CD4-positive, alpha-beta T cell (primary cell): ENCODE measurements at regions not wholly inside any gene's neighbourhood (a gene's known extent, or its start where the extent isn't known, plus 50 kb on each side); places are given as distances from the start of the nearest gene placed in this dataset.
A peak's percentile ranks its signal among the peaks of the same experiment; 100 is the strongest.

Source experiments
- ATAC-seq: fragments of 200-7000 bp; cut with Tn5 transposase; one replicate; pipeline ENCODE4 v1.10.0; 2022; ENCODE audit warnings: mild to moderate bottlenecking; ENCODE audit not compliant: poor library complexity
- CTCF ChIA-PET: fragments of 350-600 bp; sonication (Branson Sonifier 250); formaldehyde crosslinking; loops from one replicate; lab custom pipeline; 2021; ENCODE audit warnings: antibody characterized with exemption, inconsistent platforms; lab: Charles Lee
- POLR2A ChIA-PET: fragments of 350-600 bp; sonication (Branson Sonifier 250); formaldehyde crosslinking; loops from one replicate; lab custom pipeline; 2021; ENCODE audit warnings: antibody characterized with exemption, inconsistent platforms; lab: Charles Lee
- DNase-seq, 14 experiments: peaks; one replicate each; pipeline ENCODE4 v3.0.0-alpha.2; 2013 to 2020; ENCODE audit warnings: mixed read lengths in 2 of 14
- H3K27ac ChIP-seq, 2 donors: one replicate each; pipeline versions ENCODE4 v1.5.1 to v1.7.0; 2013; ENCODE audit warnings: low read length in 2 of 2, low read depth in 1 of 2, mild to moderate bottlenecking in 1 of 2
- H3K27me3 ChIP-seq, 2 experiments: 1 replicate in 1 of 2; 2 replicates in 1 of 2; pipeline versions ENCODE4 v1.6.1 to v1.7.0; 2013; ENCODE audit warnings: low read length in 2 of 2, control low read depth in 1 of 2, mild to moderate bottlenecking in 1 of 2, moderate library complexity in 1 of 2; ENCODE audit not compliant: insufficient read depth in 2 of 2, control insufficient read depth in 1 of 2
- H3K36me3 ChIP-seq: one replicate; pipeline ENCODE4 v1.6.1; 2013; ENCODE audit warnings: low read length, control low read depth; ENCODE audit not compliant: insufficient read depth
- H3K4me1 ChIP-seq: one replicate; pipeline ENCODE4 v1.6.1; 2013; ENCODE audit warnings: low read length, control low read depth; ENCODE audit not compliant: insufficient read depth
- H3K4me3 ChIP-seq: one replicate; pipeline ENCODE4 v1.5.1; 2013; ENCODE audit warnings: mild to moderate bottlenecking, low read length, moderate library complexity
- H3K9me3 ChIP-seq, 2 experiments: 1 replicate in 1 of 2; 2 replicates in 1 of 2; pipeline versions ENCODE4 v1.6.1 to v1.7.0; 2013; ENCODE audit warnings: low read length in 2 of 2, mild to moderate bottlenecking in 2 of 2, control low read depth in 1 of 2, moderate library complexity in 1 of 2; ENCODE audit not compliant: control insufficient read depth in 1 of 2, insufficient read depth in 1 of 2
- H3K27ac Mint-ChIP-seq: one replicate; pipeline ENCODE4 v1.8.0; 2020; ENCODE audit warnings: mixed read lengths
- H3K27me3 Mint-ChIP-seq: one replicate; pipeline ENCODE4 v1.8.0; 2021; ENCODE audit warnings: mixed read lengths
- H3K36me3 Mint-ChIP-seq: one replicate; pipeline ENCODE4 v1.8.0; 2021; ENCODE audit warnings: low read depth, mixed read lengths
- H3K4me1 Mint-ChIP-seq: one replicate; pipeline ENCODE4 v1.8.0; 2021; ENCODE audit warnings: low read depth, mixed read lengths
- H3K4me3 Mint-ChIP-seq: one replicate; pipeline ENCODE4 v1.8.0; 2020; ENCODE audit warnings: mild to moderate bottlenecking, mixed read lengths
- H3K9me3 Mint-ChIP-seq: one replicate; pipeline ENCODE4 v1.8.0; 2020; ENCODE audit warnings: mixed read lengths
- CTCF ChIP-seq: fragments of 200-600 bp; IDR thresholded peaks from one replicate; pipeline ENCODE4 v1.8.0; 2022; ENCODE audit warnings: antibody characterized with exemption, mild to moderate bottlenecking
- intact Hi-C, 2 experiments: fragments of 100-400 bp; cut with DNase I in 1 of 2; cut with micrococcal nuclease in 1 of 2; formaldehyde crosslinking; loops; one replicate each; pipeline versions ENCODE4 v1.15.1 to v1.9.0; 2023 to 2025; cut with DNase I, micrococcal nuclease

GRCh38 chr15:31214158-31214863 is 112.3 kb upstream of the KLF13 start:
- Histone ChIP-seq H3K36me3 (no peaks in the 10 kb centered on the region), H3K27me3 (no peaks in the 10 kb centered on the region), H3K27ac (peak overlapping the region in 1 of 2 donors; percentile 55), H3K9me3 (no peaks in the 10 kb centered on the region), H3K4me1 (peaks cover 32% of the 10 kb centered on the region), H3K4me3 (no peak overlapping the region)
- peak in 5 of 14 experiments; percentile 19 to 55 (median 43) for DNase-seq
- no peaks in the 10 kb centered on the region for H3K36me3 Mint-ChIP-seq
- peak overlapping the region; percentile 87 for H3K4me3 Mint-ChIP-seq
- intact Hi-C loops = loop anchor here (2.0 to 10.0 kb wide), 3 partner anchors 60 to 110 kb away; partner anchors contain the start of gene KLF13 (in 1 of the 2)
- CTCF ChIA-PET = interaction anchor here (0.9 to 2.7 kb wide), 10 partner anchors 8 to 276 kb away, joined by 3 to 19 read pairs (median 6); no protein-coding TSS in a partner anchor
- no peaks in the 10 kb centered on the region for H3K9me3 Mint-ChIP-seq
- peak; percentile 41 for ATAC-seq
- H3K27ac Mint-ChIP-seq = peak overlapping the region; percentile 94
- no peaks in the 10 kb centered on the region for H3K27me3 Mint-ChIP-seq
- TF ChIP-seq CTCF = no peak
- POLR2A ChIA-PET = interaction anchor here (0.6 to 2.1 kb wide), 16 partner anchors 26 to 274 kb away, joined by 3 to 61 read pairs (median 5); partner anchors contain the start of gene KLF13
- peaks cover 45% of the 10 kb centered on the region for H3K4me1 Mint-ChIP-seq

GRCh38 chr15:31214864-31215489 is 111.7 kb upstream of the KLF13 start:
- H3K4me1 ChIP-seq = peaks cover 32% of the 10 kb centered on the region
- H3K4me3 ChIP-seq = peak overlapping the region; percentile 35
- no peaks in the 10 kb centered on the region for H3K9me3 ChIP-seq
- H3K27me3 Mint-ChIP-seq = no peaks in the 10 kb centered on the region
- TF ChIP-seq CTCF = no peak
- H3K36me3 ChIP-seq = no peaks in the 10 kb centered on the region
- DNase-seq = peak in 1 of 14 experiments; percentile 8
- intact Hi-C loops = loop anchor here (2.0 to 10.0 kb wide), 4 partner anchors 60 to 147 kb away; partner anchors contain the start of gene KLF13 (in 1 of the 2)
- no peaks in the 10 kb centered on the region for H3K36me3 Mint-ChIP-seq
- H3K27ac ChIP-seq = peak overlapping the region; percentile 55 to 70
- ChIA-PET POLR2A (interaction anchor here (0.6 to 2.1 kb wide), 20 partner anchors 8 to 273 kb away, joined by 3 to 61 read pairs (median 5); partner anchors contain the start of gene KLF13), CTCF (interaction anchor here (0.9 to 2.7 kb wide), 15 partner anchors 9 to 275 kb away, joined by 3 to 19 read pairs (median 4); no protein-coding TSS in a partner anchor)
- ATAC-seq = peak; percentile 3
- H3K27ac Mint-ChIP-seq = peak overlapping the region; percentile 94
- no peaks in the 10 kb centered on the region for H3K9me3 Mint-ChIP-seq
- peak overlapping the region; percentile 87 for H3K4me3 Mint-ChIP-seq
- H3K4me1 Mint-ChIP-seq = peaks cover 51% of the 10 kb centered on the region
- H3K27me3 ChIP-seq = no peaks in the 10 kb centered on the region

- peak; percentile 83 for TF ChIP-seq CTCF
- Histone ChIP-seq H3K9me3 (no peaks in the 10 kb centered on the region), H3K36me3 (no peaks in the 10 kb centered on the region), H3K27ac (peak overlapping the region; percentile 55 to 70), H3K4me3 (peak overlapping the region; percentile 35), H3K4me1 (peaks cover 32% of the 10 kb centered on the region), H3K27me3 (no peaks in the 10 kb centered on the region)
- no peaks in the 10 kb centered on the region for H3K9me3 Mint-ChIP-seq
- H3K4me3 Mint-ChIP-seq = peak overlapping the region; percentile 70
- intact Hi-C loops = loop anchor here (1.0 to 10.0 kb wide), 7 partner anchors 47 to 273 kb away; partner anchors contain the start of gene KLF13 (in 1 of the 2)
- peak; percentile 69 for ATAC-seq
- ChIA-PET POLR2A (interaction anchor here (0.6 to 2.1 kb wide), 18 partner anchors 8 to 272 kb away, joined by 3 to 61 read pairs (median 6); partner anchors contain the start of gene KLF13), CTCF (interaction anchor here (0.6 to 2.7 kb wide), 16 partner anchors 9 to 275 kb away, joined by 3 to 19 read pairs (median 4); partner anchors contain the start of gene KLF13)
- DNase-seq = peak; percentile 60 to 86 (median 78)
- H3K27ac Mint-ChIP-seq = peak overlapping the region; percentile 94
- H3K27me3 Mint-ChIP-seq = no peaks in the 10 kb centered on the region
- H3K36me3 Mint-ChIP-seq = no peaks in the 10 kb centered on the region
- H3K4me1 Mint-ChIP-seq = peaks cover 57% of the 10 kb centered on the region
Measured at GRCh38 chr15:31215490-31216214, 111.0 kb upstream of the KLF13 start.
